ENCODE measurements at regions not wholly inside any gene's neighbourhood (a gene's known extent, or its start where the extent isn't known, plus 50 kb on each side); places are given as distances from the start of the nearest gene placed in this dataset.
A peak's percentile ranks its signal among the peaks of the same experiment; 100 is the strongest.

DNA sequence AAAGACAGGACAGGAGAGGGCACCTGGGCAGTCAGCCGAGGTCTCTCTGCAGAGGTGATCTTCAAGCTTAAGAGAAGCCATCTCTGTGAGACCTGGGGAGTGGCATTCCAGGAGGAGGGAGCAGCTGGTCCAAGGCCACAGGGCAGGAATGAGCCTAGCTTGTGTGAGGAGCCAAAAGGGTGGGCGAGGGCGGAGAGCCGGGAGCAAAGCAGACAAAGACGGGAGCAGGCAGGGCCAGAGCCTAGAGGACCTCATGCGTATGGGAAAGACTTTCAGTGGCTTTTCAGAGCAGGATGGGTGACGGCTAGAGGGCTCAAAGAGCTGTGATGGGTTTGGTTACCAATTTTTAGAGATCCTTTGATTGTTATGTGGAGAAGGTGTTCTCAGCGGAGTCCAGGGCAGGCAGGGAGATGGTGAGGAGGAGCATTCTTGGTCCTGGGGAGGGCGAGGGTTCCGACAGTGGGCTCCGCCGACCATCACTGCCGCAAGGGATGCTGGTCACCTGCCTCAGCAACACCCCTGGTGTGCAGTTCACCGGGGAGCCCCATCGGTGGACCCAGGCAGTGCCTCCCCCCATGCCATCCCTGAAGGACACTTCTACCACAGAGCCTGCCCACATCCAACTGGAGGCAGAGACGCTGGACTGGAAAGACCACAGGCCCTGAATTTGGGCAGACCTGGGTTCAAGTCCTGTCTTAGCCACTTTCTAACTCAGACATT, 122.9 kb upstream of the IRF2BP2 start:
- no peak for DNase-seq (ENCODE audit: low read depth)

DNA sequence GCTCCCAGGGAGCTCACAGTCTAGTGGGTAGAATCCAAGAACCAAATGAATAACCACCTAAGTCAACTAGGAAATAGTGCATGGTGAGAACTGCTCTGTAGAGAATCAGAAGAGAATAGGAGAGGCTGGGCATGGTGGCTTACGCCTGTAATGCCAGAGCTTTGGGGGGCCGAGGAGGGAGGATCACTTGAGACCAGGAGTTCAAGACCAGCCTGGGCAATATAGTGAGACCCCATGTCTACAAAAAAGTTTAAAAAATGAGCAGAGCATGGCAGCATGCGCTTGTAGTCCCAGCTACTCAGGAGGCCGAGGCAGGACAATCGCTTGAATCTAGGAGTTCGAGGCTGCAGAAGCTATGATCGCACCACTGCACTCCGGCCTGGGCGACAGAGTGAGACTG, 122.3 kb upstream of the IRF2BP2 start:
- DNase-seq (ENCODE audit: low read depth) = no peak

DNA sequence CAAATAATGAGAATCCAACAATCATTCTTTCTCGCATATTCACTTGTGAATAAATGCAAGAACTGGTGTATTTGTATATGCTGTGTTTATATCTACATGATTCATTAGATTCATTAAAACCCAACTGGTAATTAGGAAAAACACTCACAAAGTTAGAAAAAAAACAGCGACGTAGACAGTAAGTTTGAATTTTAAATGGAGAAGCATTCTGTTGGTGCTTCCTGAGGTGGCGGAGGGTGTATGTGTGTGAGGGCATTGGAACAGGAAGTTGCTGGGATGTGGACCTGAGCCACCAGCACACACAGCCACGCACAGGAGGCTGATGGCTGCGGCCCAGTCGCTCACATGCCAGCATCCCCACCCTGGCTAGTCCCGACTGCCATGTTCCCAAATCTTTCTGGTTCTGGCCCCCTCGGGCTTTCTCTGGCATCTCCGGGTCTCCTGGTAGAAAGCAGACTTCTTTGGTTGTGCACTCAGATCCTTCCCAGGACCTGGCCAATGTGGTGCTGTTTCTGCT, 121.6 kb upstream of the IRF2BP2 start:
- DNase-seq (ENCODE audit: low read depth) = no peak

DNA sequence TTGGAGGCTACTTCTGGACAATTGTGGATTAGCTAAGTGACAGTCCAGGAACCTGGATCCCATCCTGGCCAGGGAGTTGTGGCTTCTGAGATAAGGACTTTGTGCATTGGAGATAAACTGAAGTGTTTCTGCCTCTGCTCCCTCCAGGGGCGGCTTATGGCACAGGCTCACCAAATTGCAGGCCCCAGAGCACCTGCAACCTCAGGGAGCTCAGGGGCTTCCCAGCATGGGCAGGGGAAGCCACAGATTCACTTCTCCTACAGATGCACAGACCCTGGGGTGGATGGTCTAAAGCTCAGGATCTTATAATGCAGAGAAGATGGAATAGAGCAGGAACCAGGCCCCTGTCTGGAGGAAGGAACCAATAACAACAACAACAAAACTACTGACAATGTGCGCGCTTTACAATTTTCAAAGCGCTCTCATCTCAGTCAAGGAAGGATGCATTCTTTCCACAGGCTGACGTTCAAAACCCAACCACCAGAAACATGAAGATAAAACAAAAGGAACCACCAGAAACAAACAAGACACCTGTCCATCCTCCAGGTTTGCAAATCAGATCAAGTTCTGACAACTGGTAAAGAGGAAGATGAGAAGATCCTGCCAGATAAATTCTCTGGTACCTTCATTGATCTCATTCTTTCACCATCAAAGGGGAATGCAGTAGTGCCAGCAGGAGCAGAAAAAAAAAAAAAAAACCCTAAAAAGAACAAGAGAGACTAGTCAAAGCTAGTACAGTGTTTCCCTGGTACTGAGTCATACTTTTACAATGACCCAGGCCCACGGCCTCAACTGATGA, 121.0 kb upstream of the IRF2BP2 start:
- no peak for DNase-seq (ENCODE audit: low read depth)

DNA sequence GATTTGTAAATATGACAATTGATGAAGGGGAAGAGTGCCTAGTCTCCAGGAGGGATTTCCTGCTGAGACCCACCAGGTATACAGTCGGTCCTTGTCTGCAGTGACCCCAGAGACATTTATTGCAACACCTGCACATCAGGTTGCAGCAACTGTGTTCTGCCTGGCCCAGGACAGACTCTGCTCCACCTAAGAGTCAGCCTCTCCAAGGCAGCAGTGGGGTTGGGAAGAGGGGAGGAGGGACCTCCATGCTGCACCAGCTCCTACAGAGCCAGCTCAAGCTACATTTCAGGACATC, 120.4 kb upstream of the IRF2BP2 start:
- no peak for DNase-seq (ENCODE audit: low read depth)

DNA sequence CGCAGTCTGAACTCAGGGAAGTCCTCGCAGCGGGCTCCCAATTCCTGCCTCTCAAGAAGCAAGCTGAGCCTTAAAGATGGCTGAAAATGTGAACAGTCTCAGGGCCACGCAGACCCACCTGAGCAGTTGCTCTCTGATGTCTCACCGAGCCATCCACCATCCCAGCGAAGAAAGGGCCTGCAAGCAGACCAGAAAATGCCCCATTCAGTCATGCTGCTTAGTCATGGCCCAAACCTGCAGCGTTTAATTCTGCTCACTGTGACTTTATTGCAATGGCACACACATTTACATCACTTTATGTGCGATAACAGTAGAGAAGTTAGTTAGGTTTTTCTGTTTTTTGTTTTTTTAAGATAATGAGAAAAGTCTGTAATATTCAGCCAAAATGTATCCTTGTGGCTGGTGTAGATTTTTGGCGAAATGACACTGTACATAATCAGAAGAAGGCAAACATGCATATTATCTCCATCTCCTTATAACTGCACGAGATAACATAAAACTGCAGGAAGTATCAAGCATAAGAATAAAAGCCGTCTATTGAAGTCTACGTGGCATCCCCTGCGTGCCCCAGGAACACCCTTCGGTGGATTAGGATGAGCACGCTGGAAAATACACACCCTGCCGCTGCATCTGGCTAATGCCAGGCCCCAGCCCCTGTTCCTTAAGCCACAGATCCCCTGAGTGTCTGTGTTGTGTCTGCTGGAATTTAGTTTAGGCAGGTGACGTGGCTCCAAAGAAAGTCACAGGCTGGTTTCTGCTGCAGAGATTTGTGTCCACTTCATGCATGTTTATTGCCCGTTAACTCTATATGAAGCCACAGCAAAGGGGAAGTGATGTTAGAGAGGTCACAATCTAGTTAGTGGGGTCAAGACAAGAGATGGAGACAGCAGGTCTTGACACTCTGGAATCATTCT, 119.8 kb upstream of the IRF2BP2 start:
- DNase-seq (ENCODE audit: low read depth) = no peak

DNA sequence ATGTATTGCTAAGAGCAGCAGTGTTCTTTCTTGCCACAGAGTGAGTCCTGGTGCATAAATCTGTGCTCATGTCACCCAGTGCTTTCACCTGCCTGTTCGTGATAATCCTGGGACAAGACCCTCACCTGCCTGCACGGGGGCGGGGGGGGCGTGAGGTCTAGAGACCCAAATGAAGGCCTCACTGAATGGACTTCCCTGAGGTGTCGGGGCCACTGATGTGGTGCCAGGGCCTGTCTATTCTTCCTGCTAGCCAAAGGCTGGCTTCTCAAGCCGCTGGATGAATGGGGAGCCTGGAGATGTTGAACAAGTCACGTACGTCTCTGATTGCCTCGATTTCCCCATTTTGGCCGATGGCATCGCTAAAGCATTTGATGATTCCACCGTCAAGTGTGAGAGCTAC, 118.8 kb upstream of the IRF2BP2 start:
- no peak for DNase-seq (ENCODE audit: low read depth)

DNA sequence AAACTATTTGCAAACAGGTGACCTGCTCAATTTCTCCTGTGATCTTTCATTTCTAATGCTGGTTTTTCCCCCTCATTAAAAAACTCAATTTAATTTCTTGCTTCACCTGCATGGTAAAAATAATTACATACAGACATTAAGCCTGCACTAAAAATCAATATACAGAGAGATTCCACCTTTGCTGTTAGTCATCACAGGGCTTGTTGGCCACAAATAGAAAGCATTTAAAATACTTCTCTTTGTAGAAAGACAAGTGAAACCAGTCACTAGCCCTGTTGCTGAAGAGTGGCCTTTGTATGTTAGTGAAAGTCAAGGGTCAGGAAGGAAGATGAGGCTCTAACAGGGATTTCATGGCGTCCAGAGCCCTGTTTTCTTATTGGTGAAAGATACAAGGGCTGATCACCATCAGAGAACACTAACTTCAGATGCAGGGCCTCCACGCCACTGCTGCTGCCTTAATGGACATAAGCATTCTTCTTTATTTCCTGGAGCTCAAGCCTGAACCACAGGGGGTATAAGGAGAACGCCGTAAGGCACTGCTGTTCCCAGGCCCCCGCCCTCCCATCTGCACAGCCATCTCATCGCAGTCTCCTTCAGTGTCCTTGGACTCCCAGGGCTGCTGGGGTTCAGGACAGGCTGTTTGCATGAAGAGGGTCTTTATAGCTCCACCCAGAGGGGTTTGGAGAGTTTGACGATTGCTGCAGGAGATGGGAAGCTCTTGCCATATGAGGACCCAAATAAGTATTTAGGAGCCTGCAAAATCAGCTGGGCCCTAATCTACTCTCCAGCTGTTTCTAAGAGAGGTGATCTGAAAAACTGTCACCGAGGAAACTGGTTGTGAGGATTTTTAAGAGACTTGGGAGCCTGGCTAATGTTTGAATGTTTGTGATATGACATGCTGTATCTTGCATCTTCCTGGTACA, 117.3 kb upstream of the IRF2BP2 start:
- no peak for DNase-seq (ENCODE audit: low read depth)

DNA sequence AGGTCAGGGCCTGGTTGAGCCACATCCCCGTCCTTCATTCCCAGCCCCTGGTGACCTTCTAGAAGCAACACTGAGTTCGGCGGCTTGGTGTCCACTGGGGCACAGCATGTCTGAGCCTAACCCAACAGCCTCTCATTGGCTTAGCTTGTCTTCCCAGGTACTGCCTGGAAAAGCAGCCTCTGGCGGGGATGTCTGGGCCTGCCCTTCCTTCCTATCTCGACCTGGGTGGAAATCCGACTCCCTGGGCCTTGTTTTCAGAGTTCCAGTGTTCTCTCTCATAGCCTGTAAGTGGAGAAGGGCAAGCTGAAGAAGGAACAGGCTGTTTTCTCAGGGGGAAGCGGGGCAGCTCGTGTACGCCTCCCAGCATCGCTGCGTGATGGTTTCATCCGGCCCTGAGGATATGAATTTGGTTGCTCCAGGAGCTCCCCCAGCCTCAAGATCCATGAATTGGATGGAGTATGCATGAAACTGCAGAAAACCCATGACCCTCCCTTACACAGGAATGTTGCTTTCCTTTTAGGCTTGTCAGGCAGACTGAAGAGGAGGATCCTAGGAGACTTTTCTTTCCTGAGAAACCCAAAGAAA, 116.5 kb upstream of the IRF2BP2 start:
- DNase-seq (ENCODE audit: low read depth) = no peak

DNA sequence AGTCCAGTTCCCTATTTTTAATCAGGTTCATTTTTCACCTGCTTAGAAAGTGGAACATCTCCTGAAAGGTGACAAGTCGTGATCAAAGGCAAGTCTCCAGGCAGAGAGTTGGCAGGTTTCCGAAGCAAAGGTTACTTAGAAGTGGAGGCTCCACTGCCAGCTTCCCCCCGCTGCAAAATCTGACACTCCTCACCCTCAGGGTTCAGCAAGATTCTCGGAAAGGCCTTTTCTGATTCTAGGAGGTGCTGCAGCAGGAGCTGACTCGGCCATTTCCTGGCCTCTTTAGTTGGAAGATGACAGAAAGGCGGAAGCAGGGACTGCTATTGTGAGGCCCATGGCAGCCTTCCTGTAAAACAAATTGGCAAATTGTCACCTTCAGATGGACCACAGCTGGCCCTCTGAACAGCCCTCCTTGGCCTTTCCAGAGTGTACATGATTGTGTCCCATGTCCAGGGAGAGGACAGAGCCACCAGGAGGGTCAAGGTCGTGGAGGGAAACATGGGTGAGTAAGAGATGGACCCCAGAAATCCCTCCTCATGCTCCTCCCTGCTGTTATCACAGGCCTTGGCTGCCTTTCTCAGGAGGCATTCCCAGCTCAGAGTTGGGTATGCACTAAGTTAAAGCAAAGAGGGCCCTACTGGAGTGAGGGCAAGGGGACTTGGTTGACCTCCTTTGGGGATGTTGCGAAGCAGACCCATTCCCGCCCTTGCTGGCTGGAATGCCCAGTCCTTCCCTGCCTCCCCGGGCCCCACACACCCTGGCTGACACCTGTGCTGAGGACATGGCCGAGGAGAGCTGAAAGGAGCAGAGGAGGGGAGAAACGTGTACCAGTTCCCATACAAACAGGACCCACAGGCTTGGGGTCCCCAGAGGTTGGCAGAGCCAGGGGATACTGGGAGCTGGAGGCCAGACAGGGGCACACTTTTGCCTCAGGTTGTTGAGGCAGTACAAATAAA, 115.5 kb upstream of the IRF2BP2 start:
- peak; percentile 33 for DNase-seq (ENCODE audit: low read depth)

DNA sequence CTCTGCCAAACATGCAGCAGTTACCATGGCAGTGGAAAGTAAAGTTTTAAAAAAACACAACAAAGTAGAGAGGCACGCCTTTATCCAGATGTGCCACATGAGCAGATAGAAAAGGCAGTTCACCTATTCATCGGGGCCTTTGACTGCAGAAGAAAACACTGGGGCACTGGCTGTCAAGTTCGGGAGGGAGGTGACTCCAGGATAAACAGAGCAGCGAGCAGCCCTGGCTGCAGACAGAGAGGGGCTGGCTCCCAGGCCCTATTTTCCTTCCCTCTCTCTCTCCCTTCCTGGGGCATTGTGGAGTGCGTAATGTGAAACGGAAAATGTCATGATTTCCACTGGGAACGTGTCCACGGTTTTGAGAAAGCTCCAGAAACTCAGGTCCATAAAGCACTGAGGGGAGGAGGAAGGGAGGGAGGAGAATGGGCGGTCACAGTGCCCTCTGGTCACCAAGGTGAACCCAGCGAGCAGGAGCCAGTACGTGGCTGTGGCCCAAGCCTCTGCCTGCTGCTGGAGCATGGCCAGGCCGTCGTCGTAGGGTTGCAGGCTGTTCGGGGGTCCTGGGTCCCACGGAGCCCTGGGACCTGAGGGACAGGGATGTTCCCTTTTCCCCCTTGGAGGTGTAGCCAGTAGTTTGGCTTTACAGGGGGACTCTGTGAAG, 114.7 kb upstream of the IRF2BP2 start:
- no peak for DNase-seq (ENCODE audit: low read depth)

DNA sequence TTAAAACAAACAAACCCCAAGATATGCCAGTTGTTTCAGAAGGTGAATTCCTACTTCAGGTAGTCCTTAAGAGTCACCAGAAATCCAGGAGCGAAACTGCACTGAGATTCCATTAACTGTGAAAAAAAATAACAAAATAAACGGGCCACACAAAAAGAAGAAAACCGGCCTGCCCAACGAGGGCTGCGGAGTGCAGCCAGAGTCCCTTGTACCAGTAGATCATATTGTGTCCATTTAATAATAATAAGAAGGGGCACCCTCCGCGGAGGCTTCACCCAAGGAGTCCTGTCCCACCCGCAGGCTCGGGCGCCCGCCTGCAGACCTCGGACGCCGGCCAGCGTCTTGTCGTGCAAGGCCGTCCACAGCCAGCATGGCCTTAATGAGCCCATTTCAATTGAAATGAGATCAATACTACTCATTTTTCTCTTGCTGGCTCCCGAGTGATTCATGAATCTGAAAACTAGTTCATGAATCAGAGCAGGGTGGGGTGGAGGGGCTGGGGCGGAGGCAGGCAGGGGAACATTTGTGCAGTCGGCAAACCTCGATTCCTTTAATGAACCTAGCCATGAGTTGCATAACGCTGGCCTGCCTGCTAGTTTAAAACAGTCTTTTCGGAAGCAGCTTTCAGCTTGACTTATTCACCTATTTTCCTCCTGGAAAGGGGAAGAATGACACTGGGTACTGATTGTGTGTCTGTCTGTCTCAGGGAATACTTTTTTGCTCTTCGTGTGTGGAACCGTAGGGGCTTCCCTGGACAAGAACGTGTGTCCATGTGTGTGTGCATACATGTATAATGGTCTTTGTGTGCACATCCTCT, 113.1 kb upstream of the IRF2BP2 start:
- DNase-seq (ENCODE audit: low read depth) = peak; percentile 31

DNA sequence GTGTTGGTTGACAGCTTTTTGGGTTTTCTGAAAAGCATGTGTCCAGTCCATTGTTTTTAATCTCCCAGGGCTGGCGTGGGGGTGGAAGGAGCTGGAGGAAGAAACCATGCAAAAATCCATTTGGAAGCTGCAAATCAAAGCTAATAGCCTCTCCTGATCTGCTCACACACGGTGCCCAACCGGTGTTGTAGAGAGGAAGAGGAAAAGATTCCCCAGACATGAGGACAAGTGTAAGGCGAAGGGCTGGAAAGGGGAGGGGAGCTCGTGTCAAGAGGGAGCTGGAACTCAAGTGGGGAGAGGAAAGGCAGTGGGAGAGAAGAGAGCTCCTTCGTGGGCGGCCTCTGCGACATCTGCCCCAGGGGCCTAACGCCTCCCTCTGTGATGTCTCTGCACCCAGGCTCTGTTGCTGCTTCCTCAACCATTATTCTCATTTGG, 112.3 kb upstream of the IRF2BP2 start:
- no peak for DNase-seq (ENCODE audit: low read depth)

DNA sequence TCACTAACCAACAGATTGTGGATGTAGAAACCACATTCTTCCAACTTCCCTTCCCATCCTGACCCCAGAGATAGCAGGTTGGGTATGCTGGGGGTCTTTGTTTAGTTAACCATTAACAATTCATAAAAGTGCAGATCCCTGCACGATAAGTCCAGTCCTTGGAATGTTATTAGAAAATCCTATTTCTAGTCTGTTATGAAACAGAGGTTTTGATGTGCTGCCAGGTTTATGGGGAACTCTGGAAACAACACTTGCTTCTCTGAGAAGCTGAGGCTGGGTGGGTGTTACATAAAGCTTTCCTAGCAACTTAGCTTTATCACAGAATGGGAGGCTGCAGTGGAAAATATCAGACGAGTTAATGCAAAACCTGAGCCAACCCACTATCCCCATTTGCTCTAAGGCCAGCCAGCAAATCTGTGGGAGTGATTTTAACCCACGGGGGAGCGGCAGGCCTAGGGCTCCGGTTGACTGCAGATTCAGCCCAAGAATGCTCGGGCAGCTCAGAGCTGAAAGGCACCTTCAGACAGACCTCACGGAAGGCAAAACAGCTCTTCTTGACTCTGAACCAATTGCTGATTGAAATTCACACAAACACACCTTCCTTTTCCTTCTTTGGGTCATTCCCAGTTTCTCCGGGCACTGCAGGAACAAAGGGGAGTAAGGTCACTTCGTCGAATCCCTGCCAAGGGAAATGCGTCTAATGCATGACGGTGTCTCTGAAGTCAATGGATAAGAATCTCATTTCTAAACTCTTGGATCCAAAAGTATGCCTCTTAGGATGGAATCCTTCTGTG, 111.7 kb upstream of the IRF2BP2 start:
- no peak for DNase-seq (ENCODE audit: low read depth)

DNA sequence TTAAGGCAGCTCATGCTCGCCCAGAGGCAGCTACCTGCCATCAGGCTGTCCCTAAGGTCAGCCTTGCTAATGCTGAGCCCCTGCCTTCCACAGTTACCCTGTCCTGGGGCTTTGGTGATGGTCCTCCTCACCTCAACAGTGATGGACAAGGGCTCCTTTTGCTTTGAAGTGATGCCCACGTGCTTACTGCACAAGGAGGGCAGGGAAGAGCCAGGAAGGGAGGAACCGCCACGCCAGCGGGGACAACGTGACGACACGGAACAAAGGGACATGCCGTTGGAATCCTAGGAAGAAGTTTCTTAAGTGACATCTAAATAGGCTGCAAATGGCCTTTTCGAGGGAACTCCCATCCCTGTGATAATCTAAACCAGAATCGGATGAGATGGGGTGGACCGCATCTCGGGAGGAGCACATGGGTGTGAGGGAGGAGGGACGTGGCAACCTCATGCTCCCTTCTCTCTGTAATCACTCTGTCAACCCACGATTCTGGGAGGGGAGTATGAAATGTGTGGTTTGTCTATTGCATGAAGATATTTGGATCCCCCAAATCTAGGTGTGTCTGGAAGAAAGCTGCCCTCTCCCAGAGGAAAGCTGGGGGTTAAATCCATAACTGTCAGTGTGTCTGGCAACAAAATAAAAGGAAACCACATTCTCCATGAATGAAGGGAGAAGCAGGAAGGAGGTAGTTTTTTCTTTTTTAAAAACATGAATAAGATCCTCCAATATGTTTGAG, 110.9 kb upstream of the IRF2BP2 start:
- no peak for DNase-seq (ENCODE audit: low read depth)

DNA sequence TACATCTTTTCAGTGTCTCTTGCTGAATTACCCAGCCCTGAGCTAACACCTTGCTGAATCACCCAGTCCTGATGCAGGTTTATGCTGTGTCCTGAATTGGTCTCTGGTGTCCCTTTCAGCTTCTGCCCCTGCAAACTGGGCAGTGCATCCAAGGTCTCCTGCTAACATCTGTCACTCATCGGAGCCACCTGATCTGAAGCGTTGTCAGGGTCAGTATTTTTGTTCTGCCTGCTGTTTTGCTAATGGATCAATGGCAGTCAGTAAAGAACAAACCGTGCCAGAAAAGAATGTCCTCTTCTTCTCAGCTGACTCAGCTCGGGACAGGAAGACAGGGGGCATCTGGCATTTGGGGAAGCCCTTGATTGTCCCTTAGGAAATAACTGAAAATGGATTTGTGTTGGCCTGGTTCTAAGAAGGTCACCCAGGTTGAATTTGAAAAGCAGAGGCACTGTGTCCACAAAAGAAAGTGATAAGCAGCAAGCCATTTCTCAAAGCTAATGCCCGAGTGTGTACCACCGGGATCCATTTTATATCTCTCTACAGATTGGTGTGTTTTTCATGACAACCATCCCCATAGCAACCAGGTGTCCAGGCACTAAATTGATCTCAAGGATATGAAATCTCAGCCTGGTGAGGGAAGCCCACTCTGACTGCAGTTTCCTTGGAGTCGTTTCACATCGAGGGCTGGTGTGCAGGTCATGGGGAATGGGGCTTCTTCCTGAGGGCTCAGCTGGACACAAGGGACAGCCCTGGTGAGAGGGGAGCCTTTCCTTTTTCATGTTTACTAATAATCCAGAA, 109.7 kb upstream of the IRF2BP2 start:
- no peak for DNase-seq (ENCODE audit: low read depth)

Data from stimulated activated CD8-positive, alpha-beta memory T cell treated with anti-CD3 and anti-CD28 coated beads, Interleukin-15, amount 100 ng/mL, for 1 hour (primary cell).